ENCODE measurements at regions not wholly inside any gene's neighbourhood (a gene's known extent, or its start where the extent isn't known, plus 50 kb on each side); places are given as distances from the start of the nearest gene placed in this dataset.

DNA sequence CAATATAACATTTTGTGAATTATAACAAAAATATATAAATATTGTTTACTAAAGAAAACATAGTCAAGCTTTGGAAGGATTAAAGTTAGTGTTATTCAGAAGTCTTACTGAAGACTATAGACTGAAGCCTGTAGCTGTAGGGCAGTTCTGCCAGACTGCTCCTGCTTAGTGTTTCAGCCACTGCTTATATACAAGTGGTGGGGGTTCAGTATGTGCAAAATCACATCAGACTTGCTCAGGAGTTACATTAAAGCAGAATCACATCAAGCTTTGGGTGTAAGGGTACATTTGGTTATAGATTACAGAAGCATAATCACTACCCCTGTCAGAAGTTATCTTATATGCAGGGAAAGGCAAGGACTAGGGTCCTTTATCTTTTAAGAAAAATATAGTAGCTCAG lies 653.8 kb downstream of the ANKRD7 start:
- Histone ChIP-seq H3K79me1 (ENCODE audit: low read depth in 1 of 2, low read length in 2 of 2) (no peaks in the 10 kb centered on the region), H3K14ac (replicated peaks; ENCODE audit: low read depth, low read length) (no peak overlapping the region), H2AFZ (replicated peaks; ENCODE audit: low read length, poor library complexity) (no peak overlapping the region), H3K4me3 (ENCODE audit: insufficient read depth, low read depth, low read length) (no peak overlapping the region), H3K27ac (ENCODE audit: insufficient read depth, low read length) (no peak overlapping the region), H2BK5ac (ENCODE audit: low read depth, low read length, poor library complexity, severe bottlenecking) (no peak overlapping the region), H3K9ac (ENCODE audit: low read depth, low read length) (no peak overlapping the region), H3K4me1 (ENCODE audit: control insufficient read depth, insufficient read depth, low read length) (no peaks in the 10 kb centered on the region), H3K56ac (ENCODE audit: extremely low read depth, insufficient read depth, low read length) (no peak overlapping the region), H3K9me1 (ENCODE audit: insufficient read depth, low read length) (no peaks in the 10 kb centered on the region), H3K9me3 (ENCODE audit: control insufficient read depth, insufficient read depth, low read length) (peaks cover 2% of the 10 kb centered on the region; the same call in 1 of the 2 replicates), H3K4ac (ENCODE audit: low read depth, low read length) (no peak overlapping the region), H4K20me1 (ENCODE audit: insufficient read depth, low read length) (no peaks in the 10 kb centered on the region), H4K8ac (ENCODE audit: low read depth in 2 of 2, low read length in 2 of 2) (no peak overlapping the region), H3K23ac (ENCODE audit: low read depth, low read length) (no peak overlapping the region), H2BK15ac (ENCODE audit: low read depth, low read length) (no peak overlapping the region), H3K36me3 (ENCODE audit: control insufficient read depth, insufficient read depth, low read length) (no peaks in the 10 kb centered on the region), H2BK120ac (ENCODE audit: low read depth, low read length) (no peak overlapping the region), H2AK5ac (ENCODE audit: low read depth, low read length) (no peak overlapping the region), H2BK20ac (ENCODE audit: low read depth, low read length) (no peak overlapping the region), H3K18ac (ENCODE audit: low read depth, low read length) (no peak overlapping the region), H4K91ac (ENCODE audit: insufficient read depth, low read depth, low read length) (no peak overlapping the region), H2AK9ac (replicated peaks; ENCODE audit: low read depth, low read length, poor library complexity) (no peak overlapping the region), H3K4me2 (ENCODE audit: low read depth, low read length) (no peak overlapping the region), H3K27me3 (ENCODE audit: control insufficient read depth, insufficient read depth, low read length) (no peaks in the 10 kb centered on the region), H4K5ac (ENCODE audit: low read depth, low read length) (no peak overlapping the region)
- DNase-seq = no peak
- no peak for ATAC-seq (ENCODE audit: low read depth)
- TF ChIP-seq MAZ (IDR thresholded peaks at IDR 0.05; ENCODE audit: borderline replicate concordance, low read depth, low read length) (no peak), NFE2L2 (IDR thresholded peaks at IDR 0.05; ENCODE audit: low read depth, low read length) (no peak), MXI1 (IDR thresholded peaks at IDR 0.05; ENCODE audit: borderline replicate concordance, low read depth, low read length) (no peak), RCOR1 (IDR thresholded peaks at IDR 0.05; ENCODE audit: insufficient replicate concordance, low read length) (no peak), FOS (IDR thresholded peaks at IDR 0.05; ENCODE audit: low read depth, low read length) (no peak), CEBPB (IDR thresholded peaks at IDR 0.05; ENCODE audit: low read depth, low read length) (no peak), RFX5 (IDR thresholded peaks at IDR 0.05; ENCODE audit: low read depth, low read length) (no peak)
- TF ChIP-seq, protein P1, sequence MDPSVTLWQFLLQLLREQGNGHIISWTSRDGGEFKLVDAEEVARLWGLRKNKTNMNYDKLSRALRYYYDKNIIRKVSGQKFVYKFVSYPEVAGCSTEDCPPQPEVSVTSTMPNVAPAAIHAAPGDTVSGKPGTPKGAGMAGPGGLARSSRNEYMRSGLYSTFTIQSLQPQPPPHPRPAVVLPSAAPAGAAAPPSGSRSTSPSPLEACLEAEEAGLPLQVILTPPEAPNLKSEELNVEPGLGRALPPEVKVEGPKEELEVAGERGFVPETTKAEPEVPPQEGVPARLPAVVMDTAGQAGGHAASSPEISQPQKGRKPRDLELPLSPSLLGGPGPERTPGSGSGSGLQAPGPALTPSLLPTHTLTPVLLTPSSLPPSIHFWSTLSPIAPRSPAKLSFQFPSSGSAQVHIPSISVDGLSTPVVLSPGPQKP (IDR thresholded peaks at IDR 0.05; ENCODE audit: borderline replicate concordance, low read depth, low read length) = no peak
- TF ChIP-seq, protein P2, sequence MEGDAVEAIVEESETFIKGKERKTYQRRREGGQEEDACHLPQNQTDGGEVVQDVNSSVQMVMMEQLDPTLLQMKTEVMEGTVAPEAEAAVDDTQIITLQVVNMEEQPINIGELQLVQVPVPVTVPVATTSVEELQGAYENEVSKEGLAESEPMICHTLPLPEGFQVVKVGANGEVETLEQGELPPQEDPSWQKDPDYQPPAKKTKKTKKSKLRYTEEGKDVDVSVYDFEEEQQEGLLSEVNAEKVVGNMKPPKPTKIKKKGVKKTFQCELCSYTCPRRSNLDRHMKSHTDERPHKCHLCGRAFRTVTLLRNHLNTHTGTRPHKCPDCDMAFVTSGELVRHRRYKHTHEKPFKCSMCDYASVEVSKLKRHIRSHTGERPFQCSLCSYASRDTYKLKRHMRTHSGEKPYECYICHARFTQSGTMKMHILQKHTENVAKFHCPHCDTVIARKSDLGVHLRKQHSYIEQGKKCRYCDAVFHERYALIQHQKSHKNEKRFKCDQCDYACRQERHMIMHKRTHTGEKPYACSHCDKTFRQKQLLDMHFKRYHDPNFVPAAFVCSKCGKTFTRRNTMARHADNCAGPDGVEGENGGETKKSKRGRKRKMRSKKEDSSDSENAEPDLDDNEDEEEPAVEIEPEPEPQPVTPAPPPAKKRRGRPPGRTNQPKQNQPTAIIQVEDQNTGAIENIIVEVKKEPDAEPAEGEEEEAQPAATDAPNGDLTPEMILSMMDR (conservative IDR thresholded peaks at IDR 0.05; ENCODE audit: low read depth, low read length) = no peak
- TF ChIP-seq, protein P3, sequence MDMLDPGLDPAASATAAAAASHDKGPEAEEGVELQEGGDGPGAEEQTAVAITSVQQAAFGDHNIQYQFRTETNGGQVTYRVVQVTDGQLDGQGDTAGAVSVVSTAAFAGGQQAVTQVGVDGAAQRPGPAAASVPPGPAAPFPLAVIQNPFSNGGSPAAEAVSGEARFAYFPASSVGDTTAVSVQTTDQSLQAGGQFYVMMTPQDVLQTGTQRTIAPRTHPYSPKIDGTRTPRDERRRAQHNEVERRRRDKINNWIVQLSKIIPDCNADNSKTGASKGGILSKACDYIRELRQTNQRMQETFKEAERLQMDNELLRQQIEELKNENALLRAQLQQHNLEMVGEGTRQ (IDR thresholded peaks at IDR 0.05; ENCODE audit: low read depth, low read length) = no peak
- in situ Hi-C loops (cut with MboI; ENCODE audit: low sequenced_read_pairs) = no loop called here
- intact Hi-C loops (cut with micrococcal nuclease) = no loop called here
- dilution Hi-C loops (cut with HindIII; ENCODE audit: low sequenced_read_pairs, unreplicated experiment) = no loop called here
- CTCF ChIA-PET = interaction anchor here (0.6 kb wide), 1 partner anchor 155 kb away, joined by 3 read pairs; no protein-coding TSS in a partner anchor
- POLR2A ChIA-PET (ENCODE audit: unreplicated experiment) = no interaction called here
- no TSS peak for BruUV-seq (replicated peaks)

Data from IMR-90 (cell line).